Psoas muscle (tissue), 7 donors: ENCODE measurements at regions not wholly inside any gene's neighbourhood (a gene's known extent, or its start where the extent isn't known, plus 50 kb on each side); places are given as distances from the start of the nearest gene placed in this dataset.

Source experiments
- ATAC-seq, 4 donors: fragments of 200-7000 bp; cut with Tn5 transposase; one replicate each; pipeline ENCODE4 v1.9.1; 2020; ENCODE audit warnings: moderate library complexity in 3 of 4, mild to moderate bottlenecking in 2 of 4
- DNase-seq, 2 donors: peaks; one replicate each; pipeline ENCODE4 v3.0.0-alpha.2; 2020
- H3K27ac ChIP-seq: fragments of 200-600 bp; one replicate; pipeline ENCODE4 v1.8.0; 2022
- H3K27me3 ChIP-seq, 3 donors: fragments of 200-600 bp in 1 of 3; one replicate each; pipeline versions ENCODE4 v1.6.1 to v1.8.0; 2013 to 2022; ENCODE audit warnings: low read length in 2 of 3, mild to moderate bottlenecking in 2 of 3, moderate library complexity in 1 of 3; ENCODE audit not compliant: insufficient read depth in 3 of 3
- H3K36me3 ChIP-seq, 2 donors: fragments of 200-600 bp in 1 of 2; one replicate each; pipeline versions ENCODE4 v1.6.1 to v1.8.0; 2013 to 2022; ENCODE audit warnings: low read depth in 1 of 2, mild to moderate bottlenecking in 1 of 2, moderate library complexity in 1 of 2; ENCODE audit not compliant: insufficient read depth in 1 of 2
- H3K4me1 ChIP-seq: fragments of 200-600 bp; one replicate; pipeline ENCODE4 v1.8.0; 2022
- H3K4me3 ChIP-seq: fragments of 200-600 bp; one replicate; pipeline ENCODE4 v1.8.0; 2022; ENCODE audit warnings: mild to moderate bottlenecking
- H3K9me3 ChIP-seq: fragments of 200-600 bp; one replicate; pipeline ENCODE4 v1.8.0; 2022
- CTCF ChIP-seq: fragments of 200-600 bp; IDR thresholded peaks from one replicate; pipeline ENCODE4 v1.8.0; 2022; ENCODE audit warnings: antibody characterized with exemption
- WGBS, 3 donors: extraction: QIAGEN DNeasy Blood & Tissue Kit; methylation state at CpG; one replicate each; pipeline versions ENCODE4 v1.1.6 to v1.1.7; 2013; 5-methylcytosine and 5-hydroxymethylcytosine counted together
- intact Hi-C, 2 donors: fragments of 100-400 bp; cut with DNase I; formaldehyde crosslinking; loops; one replicate each; pipeline versions ENCODE4 v1.11.0 to v1.14.2; 2022
- donor health status: healthy with polysubstance abuse.
- donor health status: DM: no; HTN: no; CAD: no; lungs with moderate emphysema.
- donor health status: Bipolar disorder and iron deficiency.
- donor health status: healthy.
- donor health status: DM: yes; HTN: yes; CAD: no.
- donor health status: DM: no; HTN: no; CAD: no.
- donor health status: DM: yes; HTN: yes; CAD: no.

DNA sequence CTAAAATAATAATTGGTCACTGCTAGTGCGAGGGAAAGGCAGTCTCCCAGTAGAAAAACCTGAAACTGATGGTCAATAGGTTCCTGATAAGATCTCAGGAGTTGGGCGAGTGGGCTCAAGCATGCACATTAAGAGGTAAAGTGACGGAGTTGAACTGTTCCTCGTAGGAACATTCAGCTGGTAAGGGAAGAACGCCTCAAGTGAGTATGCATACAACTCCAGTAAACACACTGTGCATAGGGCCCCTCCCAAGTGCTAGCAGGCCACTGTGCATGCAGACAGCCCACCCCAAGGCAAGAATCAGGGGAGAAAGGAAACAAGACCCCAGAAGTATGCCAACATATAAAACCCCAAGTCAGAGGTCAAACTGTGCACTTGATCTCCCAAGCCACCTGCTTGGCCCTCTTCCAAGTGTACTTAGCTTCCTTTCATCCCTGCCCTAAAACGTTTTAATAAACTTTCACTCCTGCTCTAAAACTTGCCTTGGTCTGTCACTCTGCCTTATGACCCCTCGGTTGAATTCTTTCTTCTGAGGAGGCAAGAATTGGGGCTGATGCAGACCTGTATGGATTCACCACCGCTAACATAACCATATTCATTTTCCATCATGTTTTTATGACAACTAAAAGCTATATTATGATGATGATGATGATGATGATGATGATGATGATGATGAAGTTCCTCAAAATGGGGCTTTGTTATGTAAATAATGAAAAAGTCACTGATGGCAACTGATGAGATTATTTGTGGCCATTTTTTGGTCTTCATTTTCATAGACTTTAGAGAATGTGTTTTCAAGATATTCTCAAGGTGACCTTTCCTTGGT, 118.0 kb upstream of the RAB27B start:
- H3K4me1 ChIP-seq: no peaks in the 10 kb centered on the region
- no peak overlapping the region for H3K27ac ChIP-seq
- TF ChIP-seq CTCF: no peak
- no peaks in the 10 kb centered on the region for H3K36me3 ChIP-seq
- H3K4me3 ChIP-seq: no peak overlapping the region
- WGBS, 3 donors: 67 to 78% (median 70%) methylated on average over 8 of the region's 8 CpGs
- DNase-seq: no peak
- ATAC-seq: no peak
- H3K9me3 ChIP-seq: no peaks in the 10 kb centered on the region
- intact Hi-C loops: no loop called here
- H3K27me3 ChIP-seq: no peaks in the 10 kb centered on the region

DNA sequence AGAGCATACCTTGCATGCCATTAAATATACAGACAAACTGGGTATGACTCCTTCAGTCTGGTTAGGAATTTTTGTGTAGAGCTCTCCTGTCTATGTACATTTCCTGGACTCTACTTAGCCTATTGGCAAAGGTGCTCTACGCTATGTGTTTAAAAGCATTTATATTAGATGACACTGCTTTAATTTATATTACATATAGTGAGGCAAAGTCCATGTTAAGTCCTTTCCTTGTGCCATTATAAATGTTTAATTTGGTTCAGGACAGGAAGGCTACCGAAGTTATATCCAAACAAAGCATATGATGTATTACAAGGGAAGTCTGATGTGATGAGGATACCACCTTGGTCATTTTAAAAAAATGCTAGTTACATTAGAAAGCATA, 117.4 kb upstream of the RAB27B start:
- intact Hi-C loops: no loop called here
- WGBS, 3 donors: 92 to 94% (median 94%) methylated on average over 2 of the region's 2 CpGs

GRCh38 chr18:54712306-54712705, 116.0 kb upstream of the RAB27B start:
- no peaks in the 10 kb centered on the region for H3K4me1 ChIP-seq
- DNase-seq: no peak
- H3K36me3 ChIP-seq: no peaks in the 10 kb centered on the region
- H3K9me3 ChIP-seq: no peaks in the 10 kb centered on the region
- no peak for ATAC-seq
- no peak overlapping the region for H3K27ac ChIP-seq
- no peak overlapping the region for H3K4me3 ChIP-seq
- WGBS, 3 donors: 59 to 67% (median 66%) methylated on average over 3 of the region's 3 CpGs
- peaks cover 0 to 2% (median 0%) of the 10 kb centered on the region in 3 donors for H3K27me3 ChIP-seq
- TF ChIP-seq CTCF: no peak
- intact Hi-C loops: no loop called here

More for the DNA sequence above, 117.4 kb upstream of the RAB27B start:
- DNase-seq (no peak), ATAC-seq (no peak)
- Histone ChIP-seq H3K36me3 (no peaks in the 10 kb centered on the region), H3K9me3 (no peaks in the 10 kb centered on the region), H3K4me1 (no peaks in the 10 kb centered on the region), H3K4me3 (no peak overlapping the region), H3K27ac (no peak overlapping the region), H3K27me3 (no peaks in the 10 kb centered on the region)
- TF ChIP-seq CTCF: no peak

GRCh38 chr18:54712758-54713157, 115.5 kb upstream of the RAB27B start:
- intact Hi-C loops: no loop called here
- H3K9me3 ChIP-seq: no peaks in the 10 kb centered on the region
- DNase-seq (no peak), ATAC-seq (no peak)
- WGBS, 3 donors: 56 to 68% (median 63%) methylated on average over 8 of the region's 8 CpGs
- H3K4me1 ChIP-seq: no peaks in the 10 kb centered on the region
- no peaks in the 10 kb centered on the region for H3K36me3 ChIP-seq
- H3K27me3 ChIP-seq: peaks cover 0 to 2% (median 0%) of the 10 kb centered on the region in 3 donors
- no peak for TF ChIP-seq CTCF
- H3K4me3 ChIP-seq: no peak overlapping the region
- no peak overlapping the region for H3K27ac ChIP-seq

- WGBS, 3 donors: 90 to 93% (median 91%) methylated on average over 4 of the region's 4 CpGs
- Histone ChIP-seq H3K9me3 (no peaks in the 10 kb centered on the region), H3K4me3 (no peak overlapping the region), H3K27me3 (peaks cover 0 to 2% (median 0%) of the 10 kb centered on the region in 3 donors), H3K27ac (no peak overlapping the region), H3K36me3 (no peaks in the 10 kb centered on the region), H3K4me1 (no peaks in the 10 kb centered on the region)
- intact Hi-C loops: no loop called here
- no peak for ATAC-seq
- no peak for DNase-seq
- TF ChIP-seq CTCF: no peak
These were observed 114.9 kb upstream of the RAB27B start for GRCh38 chr18:54713386-54713785.
